Spleen (tissue), 11 donors: ENCODE measurements at regions not wholly inside any gene's neighbourhood (a gene's known extent, or its start where the extent isn't known, plus 50 kb on each side); places are given as distances from the start of the nearest gene placed in this dataset.

Experiments
- DNase-seq: peaks from one replicate; pipeline ENCODE4 v3.0.0-alpha.2; 2020
- H3K27ac ChIP-seq, 8 donors: fragments of 200-600 bp; sonication (generic) in 7 of 8; 1 replicate in 4 of 8; 2 replicates in 4 of 8; pipeline versions ENCODE4 v1.5.0 to v1.8.0; 2016 to 2021; ENCODE audit warnings: inconsistent platforms in 4 of 8, mild to moderate bottlenecking in 4 of 8, moderate library complexity in 1 of 8
- H3K27me3 ChIP-seq, 7 donors: fragments of 200-600 bp; sonication (generic) in 6 of 7; replicated peaks in 1 of 7; 1 replicate in 4 of 7; 2 replicates in 3 of 7; pipeline versions ENCODE4 v1.5.0 to v1.8.0; 2016 to 2021; ENCODE audit warnings: inconsistent platforms in 3 of 7, mild to moderate bottlenecking in 1 of 7
- H3K36me3 ChIP-seq, 6 donors: fragments of 200-600 bp; sonication (generic) in 5 of 6; 1 replicate in 4 of 6; 2 replicates in 2 of 6; pipeline versions ENCODE4 v1.5.0 to v1.8.0; 2016 to 2021; ENCODE audit warnings: inconsistent platforms in 2 of 6
- H3K4me1 ChIP-seq, 6 donors: fragments of 200-600 bp; sonication (generic) in 5 of 6; 1 replicate in 3 of 6; 2 replicates in 3 of 6; pipeline versions ENCODE4 v1.5.0 to v1.8.0; 2016 to 2021; ENCODE audit warnings: inconsistent platforms in 3 of 6
- H3K4me3 ChIP-seq, 8 donors: fragments of 200-600 bp; sonication (generic) in 7 of 8; 1 replicate in 4 of 8; 2 replicates in 4 of 8; pipeline versions ENCODE4 v1.5.0 to v1.8.0; 2016 to 2021; ENCODE audit warnings: inconsistent platforms in 4 of 8, mild to moderate bottlenecking in 4 of 8, moderate library complexity in 2 of 8
- H3K9me3 ChIP-seq, 8 donors: fragments of 200-600 bp; sonication (generic) in 7 of 8; 1 replicate in 4 of 8; 2 replicates in 4 of 8; pipeline versions ENCODE4 v1.5.0 to v1.8.0; 2016 to 2021; ENCODE audit warnings: inconsistent platforms in 4 of 8
- POLR2A ChIP-seq, 3 donors: fragments of 450-650 bp; IDR thresholded peaks; one replicate each; pipeline ENCODE4 v1.5.1; 2017; ENCODE audit warnings: antibody characterized with exemption in 3 of 3, mild to moderate bottlenecking in 1 of 3
- POLR2AphosphoS5 ChIP-seq, 3 donors: sonication (generic); formaldehyde crosslinking; IDR thresholded peaks; one replicate each; pipeline ENCODE4 v1.5.1; 2017; ENCODE audit warnings: antibody characterized with exemption in 3 of 3
- WGBS, 5 donors: extraction: QIAGEN DNeasy Blood & Tissue Kit in 3 of 5; methylation state at CpG; one replicate each; pipeline versions ENCODE4 v1.1.5 to v1.1.7; 2013 to 2018; 5-methylcytosine and 5-hydroxymethylcytosine counted together
- intact Hi-C: fragments of 100-400 bp; cut with DNase I; formaldehyde crosslinking; loops from one replicate; pipeline ENCODE4 v1.15.0; 2023; ENCODE audit warnings: low total_unique reads
- TF ChIP-seq, protein P1 (sequence below), 11 experiments: fragments of 200-600 bp in 7 of 11; fragments of 450-650 bp in 4 of 11; sonication (generic) in 4 of 11; IDR thresholded peaks in 8 of 11; conservative IDR thresholded peaks in 3 of 11; 1 replicate in 7 of 11; 2 replicates in 4 of 11; pipeline versions ENCODE4 v1.4.0 to v1.8.0; 2016 to 2021; ENCODE audit warnings: antibody characterized with exemption in 11 of 11, inconsistent platforms in 4 of 11, mild to moderate bottlenecking in 1 of 11
- donor health status: healthy with polysubstance abuse.
- donor health status: DM: no; HTN: no; CAD: no; lungs with moderate emphysema.
- donor health status: DM: no; HTN: no; CAD: no.
- donor health status: Bipolar disorder and iron deficiency.
- donor health status: healthy.
- donor health status: DM: no; HTN: no; CAD: no.
- donor health status: DM: yes; HTN: yes; CAD: no.

DNA sequence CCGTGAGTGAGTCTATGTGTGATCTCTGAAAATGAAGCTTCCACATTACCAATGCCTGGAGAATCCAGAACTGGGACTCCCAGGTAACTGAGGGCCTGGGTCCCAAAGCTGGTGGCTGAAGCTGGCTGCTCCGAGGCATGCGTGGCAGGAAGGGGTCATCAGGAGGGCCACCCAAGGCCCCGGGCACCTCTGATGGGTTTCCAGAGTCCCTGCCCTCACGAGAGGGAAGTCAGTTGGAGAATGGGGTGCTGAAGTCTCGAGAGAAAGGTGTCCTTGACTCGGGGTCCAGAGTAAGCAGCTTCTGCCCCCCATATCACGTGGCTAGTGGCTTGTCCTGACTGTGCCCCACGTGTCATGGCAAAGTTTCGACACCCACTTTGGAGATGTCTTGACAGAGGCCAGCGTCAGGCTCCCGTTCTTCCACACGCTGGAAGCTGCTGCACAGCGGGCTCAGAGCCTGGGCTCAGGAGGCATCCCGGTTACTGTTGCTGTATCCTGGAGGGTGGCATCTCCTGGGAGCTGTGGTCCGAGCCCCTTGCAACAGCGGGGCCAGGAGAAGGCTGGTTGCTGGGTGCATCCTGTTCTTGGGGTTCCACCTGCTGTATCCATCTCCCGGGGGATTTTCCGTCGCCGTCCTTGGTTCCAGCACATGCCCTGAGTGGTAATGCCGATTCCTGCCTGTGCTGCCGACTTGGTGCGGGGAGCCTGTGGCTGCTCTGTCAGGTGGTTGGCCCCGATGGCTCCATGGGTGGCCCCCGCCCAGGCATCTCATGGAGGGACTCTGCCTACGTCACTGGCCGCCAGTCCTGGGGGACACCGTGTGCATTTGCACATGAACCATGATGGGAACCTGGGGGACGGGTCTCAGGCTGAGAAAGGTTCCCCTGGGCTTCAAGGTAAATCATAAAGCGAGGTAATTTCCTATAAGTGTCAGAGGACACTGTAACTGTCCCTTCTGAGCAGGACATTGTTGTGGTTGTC, 183.3 kb upstream of the HDAC4 start:
- TF ChIP-seq, protein P1, sequence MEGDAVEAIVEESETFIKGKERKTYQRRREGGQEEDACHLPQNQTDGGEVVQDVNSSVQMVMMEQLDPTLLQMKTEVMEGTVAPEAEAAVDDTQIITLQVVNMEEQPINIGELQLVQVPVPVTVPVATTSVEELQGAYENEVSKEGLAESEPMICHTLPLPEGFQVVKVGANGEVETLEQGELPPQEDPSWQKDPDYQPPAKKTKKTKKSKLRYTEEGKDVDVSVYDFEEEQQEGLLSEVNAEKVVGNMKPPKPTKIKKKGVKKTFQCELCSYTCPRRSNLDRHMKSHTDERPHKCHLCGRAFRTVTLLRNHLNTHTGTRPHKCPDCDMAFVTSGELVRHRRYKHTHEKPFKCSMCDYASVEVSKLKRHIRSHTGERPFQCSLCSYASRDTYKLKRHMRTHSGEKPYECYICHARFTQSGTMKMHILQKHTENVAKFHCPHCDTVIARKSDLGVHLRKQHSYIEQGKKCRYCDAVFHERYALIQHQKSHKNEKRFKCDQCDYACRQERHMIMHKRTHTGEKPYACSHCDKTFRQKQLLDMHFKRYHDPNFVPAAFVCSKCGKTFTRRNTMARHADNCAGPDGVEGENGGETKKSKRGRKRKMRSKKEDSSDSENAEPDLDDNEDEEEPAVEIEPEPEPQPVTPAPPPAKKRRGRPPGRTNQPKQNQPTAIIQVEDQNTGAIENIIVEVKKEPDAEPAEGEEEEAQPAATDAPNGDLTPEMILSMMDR (IDR thresholded peaks at IDR 0.05 in 8 of 11, conservative IDR thresholded peaks at IDR 0.05 in 3 of 11) = no peak
- TF ChIP-seq POLR2A (IDR thresholded peaks at IDR 0.05) = no peak
- TF ChIP-seq POLR2AphosphoS5 (IDR thresholded peaks at IDR 0.05) = no peak
- Histone ChIP-seq H3K36me3 (no peaks in the 10 kb centered on the region), H3K9me3 (no peaks in the 10 kb centered on the region), H3K27me3 (peaks cover 0 to 23% (median 0%) of the 10 kb centered on the region in 7 donors), H3K4me3 (no peak overlapping the region), H3K4me1 (peaks cover 0 to 11% (median 4%) of the 10 kb centered on the region in 6 donors), H3K27ac (no peak overlapping the region)
- DNase-seq = peak; percentile 64
- intact Hi-C loops = no loop called here
- whole genome bisulfite sequencing, 5 donors = 84 to 95% (median 91%) methylated on average over 27 to 31 of the region's 31 CpGs

DNA sequence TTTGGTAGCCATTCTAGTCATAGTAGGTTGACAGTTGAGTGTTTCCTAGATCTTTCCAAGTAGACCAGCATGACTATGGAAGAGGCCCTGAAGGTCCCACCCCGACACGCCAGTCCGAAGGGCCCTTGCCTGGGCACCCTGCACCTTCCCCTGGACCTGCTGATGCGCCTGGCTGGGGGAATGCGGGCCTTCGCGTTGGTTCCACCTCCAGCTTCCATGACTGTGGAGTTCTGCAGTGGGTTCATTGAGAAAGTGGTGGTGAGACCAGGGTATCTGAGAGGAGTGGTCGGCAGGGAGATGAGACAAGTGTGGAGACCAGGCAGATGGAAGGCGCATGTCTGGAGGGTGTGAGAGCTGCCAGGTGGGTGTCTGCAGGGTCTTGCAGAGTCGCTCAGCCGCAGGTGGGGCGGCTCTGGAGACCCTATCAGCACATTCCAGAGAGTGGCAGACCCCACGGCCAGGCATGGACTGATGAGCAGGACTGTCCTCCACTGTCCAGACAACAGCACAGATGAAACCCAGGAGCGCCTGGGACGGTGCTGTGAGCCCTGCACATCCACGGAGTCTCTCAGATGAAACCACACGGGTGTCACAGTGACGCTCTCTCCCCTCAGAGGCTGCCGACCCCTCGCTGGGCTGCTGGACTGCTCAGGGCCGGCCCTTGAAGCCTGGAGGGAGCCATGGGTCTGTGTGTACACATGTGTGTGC, 182.5 kb upstream of the HDAC4 start:
- Histone ChIP-seq H3K27me3 (peaks cover 0 to 19% (median 0%) of the 10 kb centered on the region in 7 donors), H3K36me3 (no peaks in the 10 kb centered on the region), H3K4me3 (no peak overlapping the region), H3K9me3 (no peaks in the 10 kb centered on the region), H3K4me1 (peaks cover 0 to 13% (median 4%) of the 10 kb centered on the region in 6 donors), H3K27ac (no peak overlapping the region)
- intact Hi-C loops = no loop called here
- 87 to 96% (median 92%) methylated on average over 16 to 21 of the region's 21 CpGs for WGBS, 5 donors
- DNase-seq = peak; percentile 71
- TF ChIP-seq POLR2A (IDR thresholded peaks at IDR 0.05) = no peak
- TF ChIP-seq, protein P1 (IDR thresholded peaks at IDR 0.05 in 8 of 11, conservative IDR thresholded peaks at IDR 0.05 in 3 of 11) = no peak
- TF ChIP-seq POLR2AphosphoS5 (IDR thresholded peaks at IDR 0.05) = no peak

DNA sequence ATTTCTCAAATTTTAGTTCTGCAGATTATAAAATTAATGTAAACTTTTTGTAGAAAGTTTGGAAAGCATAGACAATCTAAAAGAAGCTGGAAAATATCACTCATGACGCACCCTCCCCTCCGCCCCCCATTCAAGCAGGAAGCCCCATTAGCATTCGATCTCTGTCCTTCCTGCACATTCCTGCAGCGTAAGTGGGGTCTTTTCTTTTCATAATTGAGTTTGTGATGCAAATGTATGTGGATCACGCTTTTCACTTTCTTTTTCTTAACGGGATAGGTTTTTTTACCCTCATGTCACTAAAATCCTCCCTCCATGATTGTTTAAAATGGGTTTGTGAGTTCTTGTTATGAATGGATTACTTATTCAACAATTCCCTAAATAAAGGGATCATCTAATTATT, 181.7 kb upstream of the HDAC4 start:
- intact Hi-C loops = no loop called here
- TF ChIP-seq POLR2A (IDR thresholded peaks at IDR 0.05) = no peak
- TF ChIP-seq, protein P1 (IDR thresholded peaks at IDR 0.05 in 8 of 11, conservative IDR thresholded peaks at IDR 0.05 in 3 of 11) = no peak
- no peak for TF ChIP-seq POLR2AphosphoS5 (IDR thresholded peaks at IDR 0.05)
- no peaks in the 10 kb centered on the region for H3K9me3 ChIP-seq
- H3K27ac ChIP-seq = no peak overlapping the region
- peaks cover 0 to 16% (median 0%) of the 10 kb centered on the region in 7 donors for H3K27me3 ChIP-seq
- no peak overlapping the region for H3K4me3 ChIP-seq
- no peaks in the 10 kb centered on the region for H3K36me3 ChIP-seq
- DNase-seq = no peak
- peaks cover 0 to 7% (median under 1%) of the 10 kb centered on the region in 6 donors for H3K4me1 ChIP-seq
- 75 to 84% (median 82%) methylated on average over 6 of the region's 6 CpGs for WGBS, 5 donors
